ENCODE measurements at regions not wholly inside any gene's neighbourhood (a gene's known extent, or its start where the extent isn't known, plus 50 kb on each side); places are given as distances from the start of the nearest gene placed in this dataset.

DNA sequence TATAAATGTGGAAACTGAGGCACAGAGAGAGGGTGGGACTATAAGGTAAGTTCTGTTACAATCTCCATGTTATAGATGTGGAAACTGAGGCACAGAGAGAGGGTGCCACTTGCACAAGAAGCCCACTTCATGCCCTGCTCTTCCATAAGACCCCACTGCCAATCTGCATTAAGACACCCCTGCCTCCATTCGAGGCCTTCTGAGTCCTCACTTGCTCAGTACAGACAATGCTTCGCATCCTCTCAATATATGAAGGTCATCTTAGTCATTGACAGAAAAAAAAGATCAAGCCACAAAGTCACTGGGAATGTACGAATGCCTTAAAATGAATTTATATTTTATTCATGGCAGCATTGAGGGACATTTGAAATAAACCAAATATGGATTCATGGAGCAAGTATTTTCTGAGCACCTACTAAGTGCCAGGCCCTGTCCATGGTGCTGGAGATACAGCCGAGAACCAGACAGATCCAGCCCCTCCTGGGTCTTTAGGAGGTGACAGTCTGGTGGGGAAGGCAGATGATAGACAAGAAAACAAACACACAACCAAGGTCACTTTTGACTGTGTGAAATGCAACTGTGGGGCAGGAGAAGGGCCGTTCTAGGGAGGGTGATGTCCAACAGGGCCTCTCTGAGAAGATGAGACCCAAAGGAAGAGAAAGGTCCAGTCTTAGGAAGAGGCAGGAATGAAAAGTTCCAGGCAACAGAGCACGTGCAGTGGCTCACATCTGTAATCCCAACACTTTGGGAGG lies 92.5 kb upstream of the PTPN1 start:
- TF ChIP-seq, protein P1, sequence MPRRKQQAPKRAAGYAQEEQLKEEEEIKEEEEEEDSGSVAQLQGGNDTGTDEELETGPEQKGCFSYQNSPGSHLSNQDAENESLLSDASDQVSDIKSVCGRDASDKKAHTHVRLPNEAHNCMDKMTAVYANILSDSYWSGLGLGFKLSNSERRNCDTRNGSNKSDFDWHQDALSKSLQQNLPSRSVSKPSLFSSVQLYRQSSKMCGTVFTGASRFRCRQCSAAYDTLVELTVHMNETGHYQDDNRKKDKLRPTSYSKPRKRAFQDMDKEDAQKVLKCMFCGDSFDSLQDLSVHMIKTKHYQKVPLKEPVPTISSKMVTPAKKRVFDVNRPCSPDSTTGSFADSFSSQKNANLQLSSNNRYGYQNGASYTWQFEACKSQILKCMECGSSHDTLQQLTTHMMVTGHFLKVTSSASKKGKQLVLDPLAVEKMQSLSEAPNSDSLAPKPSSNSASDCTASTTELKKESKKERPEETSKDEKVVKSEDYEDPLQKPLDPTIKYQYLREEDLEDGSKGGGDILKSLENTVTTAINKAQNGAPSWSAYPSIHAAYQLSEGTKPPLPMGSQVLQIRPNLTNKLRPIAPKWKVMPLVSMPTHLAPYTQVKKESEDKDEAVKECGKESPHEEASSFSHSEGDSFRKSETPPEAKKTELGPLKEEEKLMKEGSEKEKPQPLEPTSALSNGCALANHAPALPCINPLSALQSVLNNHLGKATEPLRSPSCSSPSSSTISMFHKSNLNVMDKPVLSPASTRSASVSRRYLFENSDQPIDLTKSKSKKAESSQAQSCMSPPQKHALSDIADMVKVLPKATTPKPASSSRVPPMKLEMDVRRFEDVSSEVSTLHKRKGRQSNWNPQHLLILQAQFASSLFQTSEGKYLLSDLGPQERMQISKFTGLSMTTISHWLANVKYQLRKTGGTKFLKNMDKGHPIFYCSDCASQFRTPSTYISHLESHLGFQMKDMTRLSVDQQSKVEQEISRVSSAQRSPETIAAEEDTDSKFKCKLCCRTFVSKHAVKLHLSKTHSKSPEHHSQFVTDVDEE (CRISPR knock-in tag; IDR thresholded peaks at IDR 0.05) = no peak
- TF ChIP-seq, protein P2, sequence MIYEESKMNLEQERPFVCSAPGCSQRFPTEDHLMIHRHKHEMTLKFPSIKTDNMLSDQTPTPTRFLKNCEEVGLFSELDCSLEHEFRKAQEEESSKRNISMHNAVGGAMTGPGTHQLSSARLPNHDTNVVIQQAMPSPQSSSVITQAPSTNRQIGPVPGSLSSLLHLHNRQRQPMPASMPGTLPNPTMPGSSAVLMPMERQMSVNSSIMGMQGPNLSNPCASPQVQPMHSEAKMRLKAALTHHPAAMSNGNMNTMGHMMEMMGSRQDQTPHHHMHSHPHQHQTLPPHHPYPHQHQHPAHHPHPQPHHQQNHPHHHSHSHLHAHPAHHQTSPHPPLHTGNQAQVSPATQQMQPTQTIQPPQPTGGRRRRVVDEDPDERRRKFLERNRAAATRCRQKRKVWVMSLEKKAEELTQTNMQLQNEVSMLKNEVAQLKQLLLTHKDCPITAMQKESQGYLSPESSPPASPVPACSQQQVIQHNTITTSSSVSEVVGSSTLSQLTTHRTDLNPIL (CRISPR knock-in tag; IDR thresholded peaks at IDR 0.05; ENCODE audit: low read depth) = no peak
- no peak for TF ChIP-seq ISL1 (CRISPR knock-in tag; IDR thresholded peaks at IDR 0.05)
- TF ChIP-seq, protein P3, sequence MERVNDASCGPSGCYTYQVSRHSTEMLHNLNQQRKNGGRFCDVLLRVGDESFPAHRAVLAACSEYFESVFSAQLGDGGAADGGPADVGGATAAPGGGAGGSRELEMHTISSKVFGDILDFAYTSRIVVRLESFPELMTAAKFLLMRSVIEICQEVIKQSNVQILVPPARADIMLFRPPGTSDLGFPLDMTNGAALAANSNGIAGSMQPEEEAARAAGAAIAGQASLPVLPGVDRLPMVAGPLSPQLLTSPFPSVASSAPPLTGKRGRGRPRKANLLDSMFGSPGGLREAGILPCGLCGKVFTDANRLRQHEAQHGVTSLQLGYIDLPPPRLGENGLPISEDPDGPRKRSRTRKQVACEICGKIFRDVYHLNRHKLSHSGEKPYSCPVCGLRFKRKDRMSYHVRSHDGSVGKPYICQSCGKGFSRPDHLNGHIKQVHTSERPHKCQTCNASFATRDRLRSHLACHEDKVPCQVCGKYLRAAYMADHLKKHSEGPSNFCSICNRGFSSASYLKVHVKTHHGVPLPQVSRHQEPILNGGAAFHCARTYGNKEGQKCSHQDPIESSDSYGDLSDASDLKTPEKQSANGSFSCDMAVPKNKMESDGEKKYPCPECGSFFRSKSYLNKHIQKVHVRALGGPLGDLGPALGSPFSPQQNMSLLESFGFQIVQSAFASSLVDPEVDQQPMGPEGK (CRISPR knock-in tag; IDR thresholded peaks at IDR 0.05; ENCODE audit: borderline replicate concordance) = no peak
- no peak for TF ChIP-seq ZFP3 (CRISPR knock-in tag; IDR thresholded peaks at IDR 0.05)
- TF ChIP-seq ESRRG (CRISPR knock-in tag; IDR thresholded peaks at IDR 0.05) = no peak
- TF ChIP-seq ZNF565 (CRISPR knock-in tag; conservative IDR thresholded peaks at IDR 0.05; ENCODE audit: low read depth) = no peak
- TF ChIP-seq CSDC2 (CRISPR knock-in tag; IDR thresholded peaks at IDR 0.05) = no peak
- TF ChIP-seq ZFP30 (CRISPR knock-in tag; IDR thresholded peaks at IDR 0.05) = no peak
- TF ChIP-seq ZNF70 (CRISPR knock-in tag; IDR thresholded peaks at IDR 0.05) = no peak

All from SK-N-SH treated with all-trans-retinoic acid at 6 μM for 48 hours (cell line).